Parathyroid adenoma (tissue), 2 donors: ENCODE measurements at regions not wholly inside any gene's neighbourhood (a gene's known extent, or its start where the extent isn't known, plus 50 kb on each side); places are given as distances from the start of the nearest gene placed in this dataset.

Experiments used
- H2AFZ ChIP-seq: fragments of 300-600 bp; sonication (generic); one replicate; pipeline ENCODE4 v1.7.0; 2017; ENCODE audit warnings: antibody characterized with exemption, mild to moderate bottlenecking
- H3K27ac ChIP-seq: fragments of 300-600 bp; sonication (generic); one replicate; pipeline ENCODE4 v1.7.0; 2017
- H3K27me3 ChIP-seq: fragments of 300-600 bp; sonication (generic); one replicate; pipeline ENCODE4 v1.7.0; 2017; ENCODE audit warnings: low read length; ENCODE audit not compliant: control insufficient read depth, insufficient read depth
- H3K36me3 ChIP-seq: fragments of 300-600 bp; sonication (generic); one replicate; pipeline ENCODE4 v1.7.0; 2017; ENCODE audit warnings: low read length; ENCODE audit not compliant: control insufficient read depth, insufficient read depth
- H3K4me1 ChIP-seq: fragments of 300-600 bp; sonication (generic); one replicate; pipeline ENCODE4 v1.7.0; 2017; ENCODE audit warnings: control low read depth
- H3K4me2 ChIP-seq: fragments of 300-600 bp; sonication (generic); one replicate; pipeline ENCODE4 v1.7.0; 2017; ENCODE audit warnings: low read length
- H3K4me3 ChIP-seq: fragments of 300-600 bp; sonication (generic); one replicate; pipeline ENCODE4 v1.7.0; 2017; ENCODE audit warnings: low read depth, low read length
- H3K79me2 ChIP-seq: fragments of 300-600 bp; sonication (generic); one replicate; pipeline ENCODE4 v1.7.0; 2017; ENCODE audit warnings: control low read depth
- H3K9ac ChIP-seq: fragments of 300-600 bp; sonication (generic); one replicate; pipeline ENCODE4 v1.7.0; 2017; ENCODE audit warnings: mild to moderate bottlenecking
- H3K9me3 ChIP-seq: fragments of 300-600 bp; sonication (generic); one replicate; pipeline ENCODE4 v1.7.0; 2017; ENCODE audit warnings: low read length; ENCODE audit not compliant: control insufficient read depth
- CTCF ChIP-seq: fragments of 300-600 bp; sonication (generic); IDR thresholded peaks from one replicate; pipeline ENCODE4 v1.7.0; 2017; ENCODE audit warnings: antibody characterized with exemption, mild to moderate bottlenecking
- donor health status: primary hyperparathyroidism.

- no peaks in the 10 kb centered on the region for H3K36me3 ChIP-seq
- no peaks in the 10 kb centered on the region for H3K27me3 ChIP-seq
- H3K9ac ChIP-seq: no peak overlapping the region
- H3K4me2 ChIP-seq: no peak overlapping the region
- no peaks in the 10 kb centered on the region for H3K4me1 ChIP-seq
- no peak for TF ChIP-seq CTCF
- no peak overlapping the region for H3K27ac ChIP-seq
- H3K79me2 ChIP-seq: no peaks in the 10 kb centered on the region
- no peak overlapping the region for H2AFZ ChIP-seq
- H3K4me3 ChIP-seq: no peak overlapping the region
- no peaks in the 10 kb centered on the region for H3K9me3 ChIP-seq
Observed at GRCh38 chr17:73785958-73786743, 141.9 kb upstream of the SDK2 start.

GRCh38 chr17:73787076-73788059 is 143.1 kb upstream of the SDK2 start:
- H3K4me3 ChIP-seq: no peak overlapping the region
- H3K9me3 ChIP-seq: no peaks in the 10 kb centered on the region
- no peak overlapping the region for H3K9ac ChIP-seq
- H2AFZ ChIP-seq: no peak overlapping the region
- no peak overlapping the region for H3K27ac ChIP-seq
- no peaks in the 10 kb centered on the region for H3K27me3 ChIP-seq
- no peaks in the 10 kb centered on the region for H3K36me3 ChIP-seq
- H3K4me2 ChIP-seq: no peak overlapping the region
- H3K4me1 ChIP-seq: no peaks in the 10 kb centered on the region
- no peak for TF ChIP-seq CTCF
- H3K79me2 ChIP-seq: no peaks in the 10 kb centered on the region

GRCh38 chr17:73788111-73788510 is 143.9 kb upstream of the SDK2 start:
- no peaks in the 10 kb centered on the region for H3K79me2 ChIP-seq
- no peaks in the 10 kb centered on the region for H3K36me3 ChIP-seq
- no peak overlapping the region for H3K27ac ChIP-seq
- H3K9ac ChIP-seq: no peak overlapping the region
- no peak for TF ChIP-seq CTCF
- no peak overlapping the region for H2AFZ ChIP-seq
- no peak overlapping the region for H3K4me2 ChIP-seq
- H3K4me3 ChIP-seq: no peak overlapping the region
- no peaks in the 10 kb centered on the region for H3K9me3 ChIP-seq
- no peaks in the 10 kb centered on the region for H3K4me1 ChIP-seq
- H3K27me3 ChIP-seq: no peaks in the 10 kb centered on the region

- Histone ChIP-seq H2AFZ (no peak overlapping the region), H3K4me1 (no peaks in the 10 kb centered on the region), H3K9me3 (no peaks in the 10 kb centered on the region), H3K27me3 (no peaks in the 10 kb centered on the region), H3K4me3 (no peak overlapping the region), H3K9ac (no peak overlapping the region), H3K4me2 (no peak overlapping the region), H3K79me2 (no peaks in the 10 kb centered on the region), H3K27ac (no peak overlapping the region), H3K36me3 (no peaks in the 10 kb centered on the region)
- no peak for TF ChIP-seq CTCF
Observed at GRCh38 chr17:73791121-73791520, 146.9 kb upstream of the SDK2 start.
